Adrenal gland (tissue), 5 donors: ENCODE measurements at regions not wholly inside any gene's neighbourhood (a gene's known extent, or its start where the extent isn't known, plus 50 kb on each side); places are given as distances from the start of the nearest gene placed in this dataset.

ENCODE experiments used
- CTCF ChIP-seq, 6 experiments: fragments of 450-650 bp in 4 of 6; fragments of 200-600 bp in 2 of 6; sonication (generic) in 1 of 6; IDR thresholded peaks; 1 replicate in 5 of 6; 2 replicates in 1 of 6; pipeline versions ENCODE4 v1.5.1 to v1.8.0; 2016 to 2021; ENCODE audit warnings: antibody characterized with exemption in 6 of 6, mild to moderate bottlenecking in 2 of 6, moderate library complexity in 1 of 6
- POLR2A ChIP-seq, 2 donors: fragments of 450-650 bp; IDR thresholded peaks; one replicate each; pipeline ENCODE4 v1.6.1; 2017; ENCODE audit warnings: antibody characterized with exemption in 2 of 2, mild to moderate bottlenecking in 2 of 2, moderate library complexity in 1 of 2
- donor health status: DM: no; HTN: no; CAD: no.

- TF ChIP-seq POLR2A (IDR thresholded peaks at IDR 0.05) (no peak), CTCF (IDR thresholded peaks at IDR 0.05) (no peak)
Measured at GRCh38 chr10:133014416-133015210, 72.2 kb upstream of the CFAP46 start.
